BE2C (cell line): ENCODE measurements at regions not wholly inside any gene's neighbourhood (a gene's known extent, or its start where the extent isn't known, plus 50 kb on each side); places are given as distances from the start of the nearest gene placed in this dataset.

Experiments
- DNase-seq: peaks from one replicate; pipeline ENCODE4 v3.0.0-alpha.2; 2020
- H3K27me3 ChIP-seq: fragments of 250-450 bp; sonication (Bioruptor Pico); 2 replicates; pipeline ENCODE4 v1.5.1; 2020; ENCODE audit warnings: mild to moderate bottlenecking
- H3K36me3 ChIP-seq: fragments of 250-450 bp; sonication (Bioruptor Pico); 2 replicates; pipeline ENCODE4 v1.5.1; 2020; ENCODE audit warnings: mild to moderate bottlenecking
- H3K4me1 ChIP-seq: fragments of 250-450 bp; sonication (Bioruptor Pico); 2 replicates; pipeline ENCODE4 v1.5.1; 2020
- H3K4me3 ChIP-seq: 2 replicates; pipeline ENCODE4 v1.5.1; 2011; ENCODE audit warnings: low read depth, low read length
- H3K9me3 ChIP-seq: fragments of 250-450 bp; sonication (Bioruptor Pico); 2 replicates; pipeline ENCODE4 v1.5.1; 2020
- TF ChIP-seq, protein P1 (sequence below): IDR thresholded peaks from 2 replicates; pipeline ENCODE4 v1.5.1; 2012; ENCODE audit warnings: mild to moderate bottlenecking, low read depth, low read length

- TF ChIP-seq, protein P1, sequence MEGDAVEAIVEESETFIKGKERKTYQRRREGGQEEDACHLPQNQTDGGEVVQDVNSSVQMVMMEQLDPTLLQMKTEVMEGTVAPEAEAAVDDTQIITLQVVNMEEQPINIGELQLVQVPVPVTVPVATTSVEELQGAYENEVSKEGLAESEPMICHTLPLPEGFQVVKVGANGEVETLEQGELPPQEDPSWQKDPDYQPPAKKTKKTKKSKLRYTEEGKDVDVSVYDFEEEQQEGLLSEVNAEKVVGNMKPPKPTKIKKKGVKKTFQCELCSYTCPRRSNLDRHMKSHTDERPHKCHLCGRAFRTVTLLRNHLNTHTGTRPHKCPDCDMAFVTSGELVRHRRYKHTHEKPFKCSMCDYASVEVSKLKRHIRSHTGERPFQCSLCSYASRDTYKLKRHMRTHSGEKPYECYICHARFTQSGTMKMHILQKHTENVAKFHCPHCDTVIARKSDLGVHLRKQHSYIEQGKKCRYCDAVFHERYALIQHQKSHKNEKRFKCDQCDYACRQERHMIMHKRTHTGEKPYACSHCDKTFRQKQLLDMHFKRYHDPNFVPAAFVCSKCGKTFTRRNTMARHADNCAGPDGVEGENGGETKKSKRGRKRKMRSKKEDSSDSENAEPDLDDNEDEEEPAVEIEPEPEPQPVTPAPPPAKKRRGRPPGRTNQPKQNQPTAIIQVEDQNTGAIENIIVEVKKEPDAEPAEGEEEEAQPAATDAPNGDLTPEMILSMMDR, result no peak
- Histone ChIP-seq H3K4me3 (no peak overlapping the region), H3K9me3 (no peaks in the 10 kb centered on the region), H3K36me3 (no peaks in the 10 kb centered on the region), H3K27me3 (no peaks in the 10 kb centered on the region), H3K4me1 (no peaks in the 10 kb centered on the region)
- DNase-seq, result no peak
Observed at GRCh38 chr17:55978578-55978977, 174.7 kb upstream of the ANKFN1 start.

- TF ChIP-seq, protein P1, result no peak
- no peaks in the 10 kb centered on the region for H3K27me3 ChIP-seq
- DNase-seq, result no peak
- H3K4me3 ChIP-seq, result no peak overlapping the region
- no peaks in the 10 kb centered on the region for H3K9me3 ChIP-seq
- H3K4me1 ChIP-seq, result no peaks in the 10 kb centered on the region
- no peaks in the 10 kb centered on the region for H3K36me3 ChIP-seq
Observed at GRCh38 chr17:55983096-55983495, 170.2 kb upstream of the ANKFN1 start.

GRCh38 chr17:55986817-55987216 is 166.5 kb upstream of the ANKFN1 start:
- H3K4me3 ChIP-seq, result no peak overlapping the region
- TF ChIP-seq, protein P1, result no peak

GRCh38 chr17:55988861-55989260 is 164.4 kb upstream of the ANKFN1 start:
- no peaks in the 10 kb centered on the region for H3K36me3 ChIP-seq

More at GRCh38 chr17:55986817-55987216, 166.5 kb upstream of the ANKFN1 start:
- Histone ChIP-seq H3K4me1 (no peaks in the 10 kb centered on the region), H3K27me3 (no peaks in the 10 kb centered on the region), H3K36me3 (no peaks in the 10 kb centered on the region), H3K9me3 (no peaks in the 10 kb centered on the region)
- DNase-seq, result no peak

GRCh38 chr17:55990332-55991006 is 162.8 kb upstream of the ANKFN1 start:
- TF ChIP-seq, protein P1, result no peak
- Histone ChIP-seq H3K4me3 (no peak overlapping the region), H3K9me3 (no peaks in the 10 kb centered on the region), H3K36me3 (no peaks in the 10 kb centered on the region), H3K4me1 (no peaks in the 10 kb centered on the region), H3K27me3 (no peaks in the 10 kb centered on the region)
- DNase-seq, result no peak

More at GRCh38 chr17:55988861-55989260, 164.4 kb upstream of the ANKFN1 start:
- H3K4me1 ChIP-seq, result no peaks in the 10 kb centered on the region
- H3K4me3 ChIP-seq, result no peak overlapping the region
- TF ChIP-seq, protein P1, result no peak
- H3K9me3 ChIP-seq, result no peaks in the 10 kb centered on the region
- H3K27me3 ChIP-seq, result no peaks in the 10 kb centered on the region
- no peak for DNase-seq

DNA sequence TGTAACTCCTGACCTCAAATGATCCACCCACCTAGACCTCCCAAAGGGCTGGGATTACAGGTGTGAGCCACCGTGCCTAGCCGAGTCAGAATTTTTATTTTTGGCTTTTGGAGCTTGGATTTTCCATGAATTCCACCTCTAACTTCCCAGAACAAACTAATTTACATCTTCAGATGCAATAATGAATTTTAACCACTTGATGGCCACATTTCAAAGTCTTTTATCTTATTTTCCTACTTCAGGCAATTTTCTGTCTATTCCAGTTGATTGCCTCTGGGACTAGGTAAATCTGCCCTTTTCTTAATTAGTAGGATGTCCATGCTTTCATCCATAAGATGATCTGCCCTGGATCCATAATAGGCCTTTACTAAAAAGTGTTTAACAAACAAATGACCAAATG is 156.4 kb upstream of the ANKFN1 start:
- H3K9me3 ChIP-seq, result no peaks in the 10 kb centered on the region
- no peaks in the 10 kb centered on the region for H3K27me3 ChIP-seq
- no peak overlapping the region for H3K4me3 ChIP-seq
- TF ChIP-seq, protein P1, result no peak
- no peaks in the 10 kb centered on the region for H3K4me1 ChIP-seq
- H3K36me3 ChIP-seq, result no peaks in the 10 kb centered on the region
- no peak for DNase-seq
